Hepatocyte (in vitro differentiated cells): ENCODE measurements at regions not wholly inside any gene's neighbourhood (a gene's known extent, or its start where the extent isn't known, plus 50 kb on each side); places are given as distances from the start of the nearest gene placed in this dataset.

ENCODE experiments used
- EZH2 ChIP-seq: fragments of 200-600 bp; sonication (generic); IDR thresholded peaks from 2 replicates; pipeline ENCODE4 v1.6.1; 2016; ENCODE audit warnings: antibody characterized with exemption, mild to moderate bottlenecking, borderline replicate concordance
- EZH2phosphoT487 ChIP-seq: fragments of 200-600 bp; sonication (generic); IDR thresholded peaks from one replicate; pipeline ENCODE4 v1.6.1; 2018; ENCODE audit warnings: antibody characterized with exemption, mild to moderate bottlenecking, low read depth, moderate library complexity; ENCODE audit not compliant: unreplicated experiment, severe bottlenecking
- TF ChIP-seq, protein P1 (sequence below): fragments of 200-600 bp; sonication (generic); IDR thresholded peaks from 2 replicates; pipeline ENCODE4 v1.5.1; 2016; ENCODE audit warnings: antibody characterized with exemption, mild to moderate bottlenecking; ENCODE audit not compliant: poor library complexity

DNA sequence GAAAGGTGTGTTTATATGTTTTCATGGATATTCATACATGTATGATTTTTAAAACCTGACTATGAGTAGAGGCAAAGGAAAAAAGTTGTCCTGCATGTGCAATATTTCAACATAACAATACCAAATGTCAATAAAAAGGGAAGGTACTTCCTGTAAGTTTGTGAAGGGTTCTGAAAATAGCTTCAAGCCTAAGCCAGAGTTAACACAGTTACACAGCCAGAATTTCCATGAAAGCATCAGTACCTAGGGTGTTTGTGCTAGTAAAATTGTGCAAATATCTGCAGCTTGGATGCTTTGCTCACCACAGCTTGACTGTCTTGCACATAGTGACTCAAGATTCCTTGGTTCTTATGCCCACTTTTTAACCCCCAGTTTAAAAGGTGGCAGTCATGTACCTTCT lies 193.1 kb upstream of the FAR2 start:
- TF ChIP-seq, protein P1, sequence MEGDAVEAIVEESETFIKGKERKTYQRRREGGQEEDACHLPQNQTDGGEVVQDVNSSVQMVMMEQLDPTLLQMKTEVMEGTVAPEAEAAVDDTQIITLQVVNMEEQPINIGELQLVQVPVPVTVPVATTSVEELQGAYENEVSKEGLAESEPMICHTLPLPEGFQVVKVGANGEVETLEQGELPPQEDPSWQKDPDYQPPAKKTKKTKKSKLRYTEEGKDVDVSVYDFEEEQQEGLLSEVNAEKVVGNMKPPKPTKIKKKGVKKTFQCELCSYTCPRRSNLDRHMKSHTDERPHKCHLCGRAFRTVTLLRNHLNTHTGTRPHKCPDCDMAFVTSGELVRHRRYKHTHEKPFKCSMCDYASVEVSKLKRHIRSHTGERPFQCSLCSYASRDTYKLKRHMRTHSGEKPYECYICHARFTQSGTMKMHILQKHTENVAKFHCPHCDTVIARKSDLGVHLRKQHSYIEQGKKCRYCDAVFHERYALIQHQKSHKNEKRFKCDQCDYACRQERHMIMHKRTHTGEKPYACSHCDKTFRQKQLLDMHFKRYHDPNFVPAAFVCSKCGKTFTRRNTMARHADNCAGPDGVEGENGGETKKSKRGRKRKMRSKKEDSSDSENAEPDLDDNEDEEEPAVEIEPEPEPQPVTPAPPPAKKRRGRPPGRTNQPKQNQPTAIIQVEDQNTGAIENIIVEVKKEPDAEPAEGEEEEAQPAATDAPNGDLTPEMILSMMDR, result no peak
- TF ChIP-seq EZH2phosphoT487, result no peak
- TF ChIP-seq EZH2, result no peak
